HG03280 (cell line): ENCODE measurements at regions not wholly inside any gene's neighbourhood (a gene's known extent, or its start where the extent isn't known, plus 50 kb on each side); places are given as distances from the start of the nearest gene placed in this dataset.

ENCODE experiments used
- ATAC-seq: cut with Tn5 transposase; IDR thresholded peaks from one replicate; pipeline ENCODE4 v1.9.1; 2021; ENCODE audit warnings: mild to moderate bottlenecking, moderate library complexity; ENCODE audit not compliant: unreplicated experiment

DNA sequence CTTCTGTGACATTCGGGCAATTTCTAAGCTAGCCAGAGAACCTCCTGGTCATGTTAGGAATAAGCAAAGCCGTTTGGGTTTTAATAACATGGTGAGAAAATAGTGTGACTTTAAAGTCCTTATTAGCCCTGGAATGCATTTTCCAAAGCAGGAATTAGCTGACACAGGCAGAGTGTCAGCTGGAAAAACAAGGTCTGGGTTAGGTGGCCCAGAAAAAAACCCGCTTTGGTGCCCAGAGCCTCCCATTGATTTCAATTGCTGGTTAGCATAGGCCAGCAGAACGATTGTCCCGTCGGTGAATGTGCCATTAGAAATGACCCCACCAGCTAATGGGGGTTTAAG, 62.1 kb upstream of the CPEB4 start:
- ATAC-seq = no peak

DNA sequence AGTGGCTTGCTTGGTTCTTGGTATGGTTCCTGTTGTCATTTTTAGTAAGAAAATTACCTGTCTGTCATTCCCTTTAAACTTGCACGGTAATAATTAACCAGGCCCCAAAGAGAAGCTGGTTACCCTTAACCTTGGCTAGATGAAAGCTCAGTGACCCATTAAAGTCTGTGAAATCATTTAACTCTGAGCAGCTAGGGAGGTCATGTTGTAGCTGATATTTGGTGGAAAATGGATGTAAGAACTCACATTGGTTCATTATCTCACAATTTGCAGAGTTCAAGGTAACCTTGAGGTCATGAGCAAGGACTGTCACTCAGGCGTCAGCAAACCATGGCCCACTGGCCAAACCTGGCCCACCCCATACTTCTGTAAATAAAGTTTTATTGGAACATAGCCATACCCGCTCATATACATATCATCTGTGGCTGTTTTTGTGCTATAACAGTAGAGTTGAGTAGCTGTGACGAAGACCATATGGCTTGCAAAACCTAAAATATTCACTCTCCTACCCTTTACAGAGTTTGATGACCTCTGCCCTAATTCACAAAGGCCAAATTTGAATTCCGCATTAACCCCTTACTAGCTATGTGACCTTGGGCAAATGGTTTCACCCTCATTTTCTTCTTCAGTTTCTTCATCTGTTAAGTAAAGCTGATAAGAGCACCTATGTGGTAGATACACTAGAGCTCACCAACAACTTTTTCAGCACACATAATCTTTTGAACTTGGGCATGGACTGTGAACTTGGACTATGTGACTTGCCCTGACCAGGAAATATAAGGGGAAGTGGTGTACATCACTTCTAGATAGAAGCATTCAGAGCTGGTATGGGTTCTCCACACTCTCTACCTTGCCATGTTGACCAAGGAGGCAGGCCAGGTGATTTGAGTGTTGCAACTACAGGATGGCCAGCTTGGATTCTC, 61.5 kb upstream of the CPEB4 start:
- no peak for ATAC-seq

DNA sequence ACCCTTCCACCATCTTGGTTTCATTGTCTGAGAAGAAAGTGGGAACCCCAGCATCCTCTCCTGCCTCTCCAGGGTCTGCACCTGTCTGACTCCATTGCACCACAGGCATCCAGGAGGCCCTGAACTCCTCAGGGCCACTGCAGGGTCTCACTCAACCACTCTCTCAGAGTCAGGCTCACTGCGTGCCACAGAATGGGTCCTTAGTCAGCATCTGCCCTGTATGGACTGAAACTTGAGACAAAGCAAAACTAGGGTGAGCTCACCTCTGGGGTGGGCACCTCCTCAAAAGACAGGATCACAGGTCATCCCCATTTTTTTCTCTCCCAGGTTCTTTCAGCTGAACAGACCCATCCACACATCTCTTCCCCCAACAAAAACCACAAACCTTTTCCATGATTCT, 59.2 kb upstream of the CPEB4 start:
- ATAC-seq = no peak

GRCh38 chr5:173829826-173830225, 58.3 kb upstream of the CPEB4 start:
- ATAC-seq = no peak

GRCh38 chr5:173830421-173830820, 57.7 kb upstream of the CPEB4 start:
- ATAC-seq = no peak

DNA sequence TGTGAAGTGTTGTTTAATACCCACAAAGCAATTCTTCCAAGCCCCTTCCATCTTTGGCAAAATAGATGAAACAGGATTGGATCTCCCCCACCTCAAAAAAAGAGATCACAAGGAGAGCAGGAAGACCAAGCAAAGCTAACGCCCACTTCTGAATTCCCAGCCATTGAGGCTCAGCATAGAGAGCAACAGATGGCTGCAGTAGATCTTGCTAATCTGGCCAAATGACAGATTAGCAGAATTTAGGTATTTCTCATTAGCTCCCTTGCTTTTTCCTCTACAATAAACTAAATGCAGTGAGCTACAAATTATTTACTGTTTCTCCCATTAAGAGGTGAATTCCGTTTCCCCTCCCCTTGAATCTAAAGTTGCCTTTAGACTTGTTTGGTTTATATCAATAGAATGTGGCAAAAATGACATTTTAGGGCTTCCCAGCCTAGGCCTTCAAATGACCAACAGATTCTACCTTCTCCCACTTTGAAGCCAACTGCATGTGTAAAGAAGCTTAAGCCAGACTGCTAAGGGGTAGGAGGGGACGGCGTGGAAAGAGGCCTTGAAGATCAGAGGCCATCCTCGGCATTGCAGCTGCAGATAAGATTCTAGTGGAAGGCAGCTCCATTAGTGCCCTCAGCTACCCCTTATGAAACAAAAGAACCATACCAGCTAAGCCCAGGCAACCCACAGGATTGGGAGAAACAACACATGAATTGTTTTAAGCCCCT, 56.8 kb upstream of the CPEB4 start:
- ATAC-seq = no peak

DNA sequence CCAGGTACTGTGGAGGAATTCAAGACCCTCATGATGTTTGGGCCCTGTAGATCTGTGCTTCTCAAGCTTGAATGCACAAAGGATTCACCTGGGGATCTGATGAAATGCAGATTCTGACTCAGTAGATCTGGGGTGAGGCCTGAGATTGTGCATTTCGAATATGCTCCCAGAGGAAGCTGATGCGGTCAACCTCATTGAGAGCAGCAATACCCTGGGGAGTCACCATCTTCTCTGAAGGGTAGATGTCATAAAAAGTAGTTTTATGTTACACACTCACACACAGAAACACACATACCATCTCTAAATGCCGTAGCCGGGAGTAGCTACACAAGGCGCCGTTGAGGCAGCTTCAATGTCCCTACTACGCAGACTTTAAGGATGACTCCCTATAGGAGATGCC, 55.8 kb upstream of the CPEB4 start:
- ATAC-seq = no peak

DNA sequence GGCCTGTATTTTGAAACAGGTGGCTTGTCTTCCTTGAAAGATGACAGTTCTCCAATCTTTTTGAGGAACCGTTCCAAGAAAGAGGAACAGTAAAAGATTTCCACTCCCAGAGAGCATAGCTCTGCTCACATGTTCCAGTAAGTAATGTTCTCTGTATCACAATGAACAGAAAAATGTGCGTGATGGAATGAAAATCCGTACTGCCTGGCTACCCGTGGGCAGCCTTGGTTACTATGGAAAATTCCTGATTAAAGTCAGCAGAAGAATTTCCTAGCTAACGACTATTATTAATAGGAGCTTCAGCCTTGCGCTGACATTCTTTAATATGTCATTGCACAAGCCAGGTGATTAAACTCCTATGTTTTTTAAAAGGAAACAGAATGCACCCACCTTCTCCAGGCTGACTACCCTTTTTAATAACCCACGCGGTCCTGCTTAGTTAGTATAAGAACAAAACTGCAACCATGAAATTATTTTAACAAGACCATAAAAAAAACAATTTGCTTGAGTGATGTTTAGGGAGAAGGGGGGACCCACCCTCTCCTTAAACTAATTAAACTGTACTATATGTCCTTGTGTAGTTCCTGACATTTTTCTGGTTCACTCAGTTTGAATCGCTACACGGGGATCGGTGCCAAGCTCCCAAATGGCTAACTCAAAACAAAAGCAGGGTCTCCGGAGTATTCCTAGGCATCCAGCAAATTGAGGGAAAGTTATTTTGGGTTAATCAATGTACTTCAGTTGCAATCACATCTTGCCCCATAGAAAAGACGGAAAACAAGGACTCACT, 54.8 kb upstream of the CPEB4 start:
- ATAC-seq = no peak

GRCh38 chr5:173834071-173834771, 53.9 kb upstream of the CPEB4 start:
- no peak for ATAC-seq

- ATAC-seq = no peak
These were observed 53.0 kb upstream of the CPEB4 start for GRCh38 chr5:173835131-173835530.

DNA sequence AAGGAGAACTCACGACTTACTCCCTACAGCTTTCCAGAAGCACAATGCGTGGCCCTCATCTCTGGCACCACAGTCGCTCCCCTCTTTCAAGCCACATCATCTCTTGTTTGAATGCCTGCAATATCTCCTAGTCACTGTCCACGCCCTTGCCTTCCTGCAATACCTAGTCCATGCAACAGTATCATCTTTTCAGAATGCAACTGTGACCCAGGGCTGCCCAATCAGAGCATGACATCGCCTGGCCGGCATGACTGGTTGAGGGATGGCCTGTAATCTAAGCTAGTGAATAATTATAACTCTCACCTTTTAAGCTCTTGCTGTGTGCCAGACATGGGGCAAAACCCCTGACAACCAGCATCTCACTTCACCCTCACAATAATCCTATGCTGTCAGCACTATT, 52.5 kb upstream of the CPEB4 start:
- no peak for ATAC-seq

- no peak for ATAC-seq
These were observed 50.5 kb upstream of the CPEB4 start for GRCh38 chr5:173837654-173838053.
